ENCODE measurements at regions not wholly inside any gene's neighbourhood (a gene's known extent, or its start where the extent isn't known, plus 50 kb on each side); places are given as distances from the start of the nearest gene placed in this dataset.

DNA sequence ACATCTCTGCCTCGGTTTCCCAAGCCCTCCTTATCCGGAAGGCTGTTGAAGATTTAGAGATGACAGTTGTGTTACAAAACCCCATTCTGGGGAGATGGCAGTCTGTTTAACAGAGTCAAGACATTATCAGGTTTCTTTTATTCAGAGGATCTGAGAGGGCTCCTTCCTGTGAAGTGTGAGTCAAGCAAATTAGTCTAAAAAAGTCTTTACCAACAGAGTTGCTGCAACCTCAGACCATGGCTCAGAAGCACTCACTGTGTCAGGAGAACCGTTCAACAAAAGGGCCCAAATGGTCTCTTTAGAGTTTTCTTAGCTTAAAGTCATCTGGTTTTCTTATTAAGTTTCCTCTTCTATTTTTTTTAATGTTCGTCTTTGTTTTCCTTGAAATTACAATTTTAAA lies 717.8 kb downstream of the EPM2A start:
- peaks cover 4% of the 10 kb centered on the region; the same call in 1 of the 2 replicates for H3K9me3 Mint-ChIP-seq
- no peaks in the 10 kb centered on the region for H3K27me3 Mint-ChIP-seq (ENCODE audit: low read depth)
- H3K4me3 Mint-ChIP-seq, result no peak overlapping the region
- ChIA-PET POLR2A (no interaction called here), CTCF (no interaction called here)
- ATAC-seq, result no peak
- H3K27ac Mint-ChIP-seq, result no peak overlapping the region
- TF ChIP-seq ZBTB21 (CRISPR knock-in tag; IDR thresholded peaks at IDR 0.05; ENCODE audit: borderline replicate concordance), result no peak
- TF ChIP-seq, protein P1, sequence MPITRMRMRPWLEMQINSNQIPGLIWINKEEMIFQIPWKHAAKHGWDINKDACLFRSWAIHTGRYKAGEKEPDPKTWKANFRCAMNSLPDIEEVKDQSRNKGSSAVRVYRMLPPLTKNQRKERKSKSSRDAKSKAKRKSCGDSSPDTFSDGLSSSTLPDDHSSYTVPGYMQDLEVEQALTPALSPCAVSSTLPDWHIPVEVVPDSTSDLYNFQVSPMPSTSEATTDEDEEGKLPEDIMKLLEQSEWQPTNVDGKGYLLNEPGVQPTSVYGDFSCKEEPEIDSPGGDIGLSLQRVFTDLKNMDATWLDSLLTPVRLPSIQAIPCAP (CRISPR knock-in tag; IDR thresholded peaks at IDR 0.05), result no peak
- TF ChIP-seq ATF1 (CRISPR knock-in tag; IDR thresholded peaks at IDR 0.05), result no peak
- TF ChIP-seq HMGXB4 (CRISPR knock-in tag; IDR thresholded peaks at IDR 0.05), result no peak
- no peak for TF ChIP-seq ZNF263 (CRISPR knock-in tag; IDR thresholded peaks at IDR 0.05; ENCODE audit: low read depth)
- no peak for TF ChIP-seq NR1H2 (CRISPR knock-in tag; IDR thresholded peaks at IDR 0.05)
- no peak for TF ChIP-seq ZNF121 (CRISPR knock-in tag; IDR thresholded peaks at IDR 0.05)
- no peak for TF ChIP-seq NFYB (CRISPR knock-in tag; conservative IDR thresholded peaks at IDR 0.05; ENCODE audit: low read depth)
- TF ChIP-seq FOXP1 (CRISPR knock-in tag; IDR thresholded peaks at IDR 0.05; ENCODE audit: borderline replicate concordance), result no peak
- no peaks in the 10 kb centered on the region for H3K36me3 Mint-ChIP-seq
- peaks cover 2% of the 10 kb centered on the region for H3K4me1 Mint-ChIP-seq
- no peak for DNase-seq (ENCODE audit: low spot score)

- no peak overlapping the region for H3K4me3 Mint-ChIP-seq
- H3K4me1 Mint-ChIP-seq, result peaks cover 6% of the 10 kb centered on the region
- H3K27ac Mint-ChIP-seq, result no peak overlapping the region
- DNase-seq (ENCODE audit: low spot score), result no peak
- ATAC-seq, result no peak
- POLR2A ChIA-PET, result no interaction called here
- no peaks in the 10 kb centered on the region for H3K27me3 Mint-ChIP-seq (ENCODE audit: low read depth)
- CTCF ChIA-PET, result no interaction called here
- no peaks in the 10 kb centered on the region for H3K36me3 Mint-ChIP-seq
- peaks cover 4% of the 10 kb centered on the region; the same call in 1 of the 2 replicates for H3K9me3 Mint-ChIP-seq
- TF ChIP-seq GABPB1 (CRISPR knock-in tag; IDR thresholded peaks at IDR 0.05) (no peak), TEAD1 (CRISPR knock-in tag; IDR thresholded peaks at IDR 0.05) (no peak), JAZF1 (CRISPR knock-in tag; IDR thresholded peaks at IDR 0.05) (no peak), ZNF416 (CRISPR knock-in tag; IDR thresholded peaks at IDR 0.05) (no peak), NFE2L1 (CRISPR knock-in tag; IDR thresholded peaks at IDR 0.05) (no peak), ZNF219 (CRISPR knock-in tag; IDR thresholded peaks at IDR 0.05; ENCODE audit: borderline replicate concordance) (no peak), CBFB (CRISPR knock-in tag; IDR thresholded peaks at IDR 0.05; ENCODE audit: low read depth) (no peak), SP1 (CRISPR knock-in tag; conservative IDR thresholded peaks at IDR 0.05) (no peak), CREB1 (CRISPR knock-in tag; IDR thresholded peaks at IDR 0.05) (no peak), NFATC4 (CRISPR knock-in tag; IDR thresholded peaks at IDR 0.05) (no peak), CREM (CRISPR knock-in tag; IDR thresholded peaks at IDR 0.05) (no peak), NFYB (CRISPR knock-in tag; conservative IDR thresholded peaks at IDR 0.05; ENCODE audit: low read depth) (no peak), ZNF232 (CRISPR knock-in tag; IDR thresholded peaks at IDR 0.05) (no peak), NR3C1 (CRISPR knock-in tag; conservative IDR thresholded peaks at IDR 0.05; ENCODE audit: low read depth) (no peak), ATF2 (CRISPR knock-in tag; IDR thresholded peaks at IDR 0.05; ENCODE audit: borderline replicate concordance, low read depth) (no peak)
- TF ChIP-seq, protein P2, sequence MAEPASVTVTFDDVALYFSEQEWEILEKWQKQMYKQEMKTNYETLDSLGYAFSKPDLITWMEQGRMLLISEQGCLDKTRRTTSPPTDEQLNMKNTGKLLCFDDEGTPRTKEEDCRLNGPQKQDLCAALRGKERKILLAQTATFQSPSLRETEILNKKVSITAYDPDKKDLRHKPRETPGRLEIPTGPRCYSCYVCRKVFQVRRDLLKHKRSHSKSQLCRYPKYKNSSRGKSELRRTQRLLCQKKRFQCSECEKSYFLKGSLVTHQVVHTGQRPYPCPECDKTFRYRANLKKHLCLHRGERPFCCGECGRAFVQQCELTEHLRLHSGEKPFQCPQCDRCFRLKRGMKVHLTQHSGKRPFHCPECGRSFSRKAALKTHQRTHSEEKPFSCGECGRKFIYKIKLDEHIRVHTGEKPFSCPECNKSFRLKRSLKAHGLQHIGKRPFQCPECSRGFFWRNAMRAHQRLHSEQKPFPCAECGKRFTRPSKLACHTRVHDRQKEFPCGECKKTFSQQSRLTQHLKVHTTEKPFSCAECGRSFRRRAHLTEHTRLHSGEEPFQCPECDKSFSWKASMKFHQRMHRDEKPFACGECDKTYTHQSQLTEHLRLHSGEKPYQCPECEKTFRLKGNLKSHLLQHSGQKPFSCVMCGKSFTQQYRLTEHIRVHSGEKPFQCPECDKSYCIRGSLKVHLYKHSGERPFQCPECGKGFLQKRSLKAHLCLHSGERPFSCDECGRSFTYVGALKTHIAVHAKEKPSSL (CRISPR knock-in tag; conservative IDR thresholded peaks at IDR 0.05), result no peak
- TF ChIP-seq, protein P3, sequence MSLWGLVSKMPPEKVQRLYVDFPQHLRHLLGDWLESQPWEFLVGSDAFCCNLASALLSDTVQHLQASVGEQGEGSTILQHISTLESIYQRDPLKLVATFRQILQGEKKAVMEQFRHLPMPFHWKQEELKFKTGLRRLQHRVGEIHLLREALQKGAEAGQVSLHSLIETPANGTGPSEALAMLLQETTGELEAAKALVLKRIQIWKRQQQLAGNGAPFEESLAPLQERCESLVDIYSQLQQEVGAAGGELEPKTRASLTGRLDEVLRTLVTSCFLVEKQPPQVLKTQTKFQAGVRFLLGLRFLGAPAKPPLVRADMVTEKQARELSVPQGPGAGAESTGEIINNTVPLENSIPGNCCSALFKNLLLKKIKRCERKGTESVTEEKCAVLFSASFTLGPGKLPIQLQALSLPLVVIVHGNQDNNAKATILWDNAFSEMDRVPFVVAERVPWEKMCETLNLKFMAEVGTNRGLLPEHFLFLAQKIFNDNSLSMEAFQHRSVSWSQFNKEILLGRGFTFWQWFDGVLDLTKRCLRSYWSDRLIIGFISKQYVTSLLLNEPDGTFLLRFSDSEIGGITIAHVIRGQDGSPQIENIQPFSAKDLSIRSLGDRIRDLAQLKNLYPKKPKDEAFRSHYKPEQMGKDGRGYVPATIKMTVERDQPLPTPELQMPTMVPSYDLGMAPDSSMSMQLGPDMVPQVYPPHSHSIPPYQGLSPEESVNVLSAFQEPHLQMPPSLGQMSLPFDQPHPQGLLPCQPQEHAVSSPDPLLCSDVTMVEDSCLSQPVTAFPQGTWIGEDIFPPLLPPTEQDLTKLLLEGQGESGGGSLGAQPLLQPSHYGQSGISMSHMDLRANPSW (CRISPR knock-in tag; conservative IDR thresholded peaks at IDR 0.05; ENCODE audit: low read depth), result no peak
- TF ChIP-seq, protein P4, sequence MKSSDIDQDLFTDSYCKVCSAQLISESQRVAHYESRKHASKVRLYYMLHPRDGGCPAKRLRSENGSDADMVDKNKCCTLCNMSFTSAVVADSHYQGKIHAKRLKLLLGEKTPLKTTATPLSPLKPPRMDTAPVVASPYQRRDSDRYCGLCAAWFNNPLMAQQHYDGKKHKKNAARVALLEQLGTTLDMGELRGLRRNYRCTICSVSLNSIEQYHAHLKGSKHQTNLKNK (CRISPR knock-in tag; IDR thresholded peaks at IDR 0.05), result no peak
These were observed 717.3 kb downstream of the EPM2A start for GRCh38 chr6:145018027-145018426.

All from WTC11 (cell line).